Left ventricle myocardium inferior (tissue), 1 donor: ENCODE measurements at regions not wholly inside any gene's neighbourhood (a gene's known extent, or its start where the extent isn't known, plus 50 kb on each side); places are given as distances from the start of the nearest gene placed in this dataset.

Experiments used
- DNase-seq: peaks from one replicate; pipeline ENCODE4 v3.0.0-alpha.2; 2020
- H3K27ac ChIP-seq: fragments of 200-600 bp; replicated peaks from 2 replicates; pipeline ENCODE4 v1.8.0; 2021
- H3K27me3 ChIP-seq: fragments of 200-600 bp; 2 replicates; pipeline ENCODE4 v1.8.0; 2021; ENCODE audit warnings: low read depth
- H3K36me3 ChIP-seq: fragments of 200-600 bp; 2 replicates; pipeline ENCODE4 v1.8.0; 2021
- H3K4me1 ChIP-seq: fragments of 200-600 bp; 2 replicates; pipeline ENCODE4 v1.8.0; 2021
- H3K4me3 ChIP-seq: fragments of 200-600 bp; 2 replicates; pipeline ENCODE4 v1.8.0; 2021; ENCODE audit warnings: mild to moderate bottlenecking, moderate library complexity
- H3K9me3 ChIP-seq: fragments of 200-600 bp; replicated peaks from 2 replicates; pipeline ENCODE4 v1.8.0; 2021
- intact Hi-C: fragments of 100-400 bp; cut with micrococcal nuclease; formaldehyde crosslinking; loops from one replicate; pipeline ENCODE4 v1.11.0; 2022
- TF ChIP-seq, protein P1 (sequence below): fragments of 200-600 bp; IDR thresholded peaks from 2 replicates; pipeline ENCODE4 v1.8.0; 2021; ENCODE audit warnings: antibody characterized with exemption, mild to moderate bottlenecking, borderline replicate concordance
- donor health status: DM: no; HTN: yes; CAD: no; lungs with severe emphysema.

DNA sequence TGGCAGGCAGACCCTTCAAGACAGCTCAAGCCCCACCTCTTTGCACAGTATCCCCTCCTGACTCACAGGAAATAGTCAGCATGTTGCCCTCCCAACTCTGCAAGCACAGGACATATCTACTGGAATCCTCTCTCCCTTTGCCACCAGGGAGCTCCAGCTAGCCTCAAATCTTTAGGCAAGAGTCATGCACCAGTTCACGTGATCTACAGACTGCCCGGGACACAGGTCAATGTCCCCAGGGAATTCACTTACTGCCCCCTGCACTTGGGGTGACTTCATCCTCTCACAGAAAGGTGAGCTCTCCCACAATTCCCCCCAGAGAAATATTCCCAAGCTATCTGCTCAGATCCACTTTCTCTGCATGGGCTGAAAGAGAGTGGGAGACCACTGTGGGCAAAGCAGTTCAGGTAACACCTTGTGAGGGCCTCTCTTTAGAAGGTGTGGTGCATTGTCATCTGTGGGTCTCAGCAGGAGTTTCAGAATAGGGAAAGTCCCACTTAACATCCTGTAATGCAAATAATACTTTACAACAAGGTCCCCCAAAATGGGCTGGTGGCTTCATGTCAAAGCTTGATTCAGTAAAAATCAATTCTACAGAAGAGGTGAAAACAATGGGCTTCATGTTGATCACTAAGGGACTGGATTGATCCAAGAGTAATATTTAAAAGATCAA, 129.9 kb downstream of the NOC3L start:
- intact Hi-C loops = no loop called here
- TF ChIP-seq, protein P1, sequence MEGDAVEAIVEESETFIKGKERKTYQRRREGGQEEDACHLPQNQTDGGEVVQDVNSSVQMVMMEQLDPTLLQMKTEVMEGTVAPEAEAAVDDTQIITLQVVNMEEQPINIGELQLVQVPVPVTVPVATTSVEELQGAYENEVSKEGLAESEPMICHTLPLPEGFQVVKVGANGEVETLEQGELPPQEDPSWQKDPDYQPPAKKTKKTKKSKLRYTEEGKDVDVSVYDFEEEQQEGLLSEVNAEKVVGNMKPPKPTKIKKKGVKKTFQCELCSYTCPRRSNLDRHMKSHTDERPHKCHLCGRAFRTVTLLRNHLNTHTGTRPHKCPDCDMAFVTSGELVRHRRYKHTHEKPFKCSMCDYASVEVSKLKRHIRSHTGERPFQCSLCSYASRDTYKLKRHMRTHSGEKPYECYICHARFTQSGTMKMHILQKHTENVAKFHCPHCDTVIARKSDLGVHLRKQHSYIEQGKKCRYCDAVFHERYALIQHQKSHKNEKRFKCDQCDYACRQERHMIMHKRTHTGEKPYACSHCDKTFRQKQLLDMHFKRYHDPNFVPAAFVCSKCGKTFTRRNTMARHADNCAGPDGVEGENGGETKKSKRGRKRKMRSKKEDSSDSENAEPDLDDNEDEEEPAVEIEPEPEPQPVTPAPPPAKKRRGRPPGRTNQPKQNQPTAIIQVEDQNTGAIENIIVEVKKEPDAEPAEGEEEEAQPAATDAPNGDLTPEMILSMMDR = no peak
- Histone ChIP-seq H3K9me3 (no peaks in the 10 kb centered on the region), H3K27ac (no peak overlapping the region), H3K27me3 (no peaks in the 10 kb centered on the region), H3K4me1 (no peaks in the 10 kb centered on the region), H3K4me3 (no peak overlapping the region), H3K36me3 (peaks cover 14% of the 10 kb centered on the region)
- DNase-seq = no peak

- DNase-seq = no peak
- Histone ChIP-seq H3K4me3 (no peak overlapping the region), H3K4me1 (no peaks in the 10 kb centered on the region), H3K27me3 (no peaks in the 10 kb centered on the region), H3K36me3 (peaks cover 14% of the 10 kb centered on the region), H3K27ac (peak overlapping the region; percentile 42), H3K9me3 (no peaks in the 10 kb centered on the region)
- TF ChIP-seq, protein P1 = no peak
- intact Hi-C loops = no loop called here
Measured at GRCh38 chr10:94235461-94235860, 127.3 kb downstream of the NOC3L start.

DNA sequence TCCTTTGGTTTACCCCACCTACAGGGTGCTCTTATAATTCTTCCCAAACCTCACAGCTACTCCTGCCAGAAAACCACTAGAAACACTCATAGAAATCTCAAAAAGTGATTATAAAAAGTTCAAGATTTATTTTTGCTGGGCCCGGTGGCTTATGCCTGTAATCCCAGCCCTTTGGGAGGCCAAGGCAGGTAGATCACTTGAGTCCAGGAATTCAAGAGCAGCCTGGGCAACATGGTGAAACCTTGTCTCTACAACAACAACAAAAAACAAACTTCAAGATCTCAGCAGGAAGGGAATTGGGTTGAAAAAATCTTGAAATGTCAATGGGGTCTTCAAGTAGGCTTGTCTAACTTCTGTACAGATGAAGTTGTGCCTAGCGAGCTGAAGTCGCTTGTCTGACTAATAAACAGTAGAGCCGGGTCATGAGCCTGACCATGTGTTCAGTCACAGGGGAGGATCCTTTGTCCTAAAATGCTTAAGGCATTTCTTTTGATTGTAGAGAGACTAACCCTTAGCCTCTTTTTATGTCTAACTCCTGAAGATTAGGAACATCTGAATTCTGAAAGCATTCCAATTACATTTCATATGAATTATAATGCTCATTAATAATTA, 124.6 kb downstream of the NOC3L start:
- TF ChIP-seq, protein P1 = no peak
- Histone ChIP-seq H3K4me1 (no peaks in the 10 kb centered on the region), H3K36me3 (peaks cover 13% of the 10 kb centered on the region), H3K27me3 (no peaks in the 10 kb centered on the region), H3K27ac (no peak overlapping the region), H3K9me3 (no peaks in the 10 kb centered on the region), H3K4me3 (no peak overlapping the region)
- intact Hi-C loops = no loop called here
- DNase-seq = no peak

DNA sequence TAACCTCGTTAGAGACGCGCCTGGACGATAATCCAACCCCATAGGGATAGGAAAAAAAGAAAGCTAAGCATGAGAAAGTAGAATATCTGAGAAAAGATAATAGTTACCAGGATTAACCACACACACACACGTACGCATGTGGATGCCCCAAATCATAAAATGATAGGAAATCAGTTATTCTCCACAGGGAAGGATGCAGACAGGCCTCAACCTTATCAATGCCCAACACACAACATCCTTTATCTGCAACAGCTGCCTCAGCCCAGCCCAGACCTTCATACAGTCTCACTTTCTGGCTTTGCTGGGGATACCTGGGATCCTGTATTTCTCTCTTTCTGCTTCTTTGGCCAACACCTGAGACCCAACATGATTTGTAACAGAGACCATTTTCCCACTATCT, 123.0 kb downstream of the NOC3L start:
- no peak overlapping the region for H3K4me3 ChIP-seq
- H3K27ac ChIP-seq = no peak overlapping the region
- no peaks in the 10 kb centered on the region for H3K27me3 ChIP-seq
- no peaks in the 10 kb centered on the region for H3K9me3 ChIP-seq
- TF ChIP-seq, protein P1 = no peak
- intact Hi-C loops = no loop called here
- no peak for DNase-seq
- H3K36me3 ChIP-seq = peaks cover under 1% of the 10 kb centered on the region
- no peaks in the 10 kb centered on the region for H3K4me1 ChIP-seq

GRCh38 chr10:94240491-94240890, 122.2 kb downstream of the NOC3L start:
- no peaks in the 10 kb centered on the region for H3K4me1 ChIP-seq
- DNase-seq = no peak
- H3K9me3 ChIP-seq = no peaks in the 10 kb centered on the region
- H3K27ac ChIP-seq = no peak overlapping the region
- H3K27me3 ChIP-seq = no peaks in the 10 kb centered on the region
- H3K4me3 ChIP-seq = no peak overlapping the region
- intact Hi-C loops = no loop called here
- TF ChIP-seq, protein P1 = no peak
- H3K36me3 ChIP-seq = no peaks in the 10 kb centered on the region
